ENCODE measurements at regions not wholly inside any gene's neighbourhood (a gene's known extent, or its start where the extent isn't known, plus 50 kb on each side); places are given as distances from the start of the nearest gene placed in this dataset.

DNA sequence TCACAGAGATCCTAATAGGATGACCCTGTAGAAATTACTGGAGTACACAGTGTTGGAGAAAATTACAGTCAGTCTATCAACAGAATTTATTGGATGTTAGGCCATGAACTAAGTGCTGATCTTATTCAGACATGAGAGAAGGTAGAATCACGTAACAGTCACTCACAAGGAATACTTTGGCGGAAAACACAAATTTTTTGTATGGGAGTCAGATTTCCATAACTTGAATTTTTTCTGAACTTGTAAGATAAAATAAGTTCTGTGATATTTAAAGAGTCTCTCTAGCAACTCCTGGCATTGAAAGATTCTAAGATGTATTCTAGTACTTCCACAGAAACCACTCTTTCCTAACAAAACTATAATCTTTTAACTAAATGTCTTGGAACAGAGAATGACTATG, 178.8 kb upstream of the MME start:
- Histone ChIP-seq H3K9me3 (peaks cover 0 to 5% (median 0%) of the 10 kb centered on the region in 8 donors), H3K4me1 (no peaks in the 10 kb centered on the region), H3K36me3 (no peaks in the 10 kb centered on the region), H3K4me3 (no peak overlapping the region), H3K27ac (no peak overlapping the region), H3K27me3 (replicated peaks in 1 of 7) (no peaks in the 10 kb centered on the region)
- intact Hi-C loops (cut with DNase I; ENCODE audit: low total_unique reads), result no loop called here
- 80 to 97% (median 92%) methylated on average over 2 of the region's 2 CpGs for WGBS, 5 donors
- TF ChIP-seq POLR2A (IDR thresholded peaks at IDR 0.05) (no peak), POLR2AphosphoS5 (IDR thresholded peaks at IDR 0.05) (no peak)
- TF ChIP-seq, protein P1, sequence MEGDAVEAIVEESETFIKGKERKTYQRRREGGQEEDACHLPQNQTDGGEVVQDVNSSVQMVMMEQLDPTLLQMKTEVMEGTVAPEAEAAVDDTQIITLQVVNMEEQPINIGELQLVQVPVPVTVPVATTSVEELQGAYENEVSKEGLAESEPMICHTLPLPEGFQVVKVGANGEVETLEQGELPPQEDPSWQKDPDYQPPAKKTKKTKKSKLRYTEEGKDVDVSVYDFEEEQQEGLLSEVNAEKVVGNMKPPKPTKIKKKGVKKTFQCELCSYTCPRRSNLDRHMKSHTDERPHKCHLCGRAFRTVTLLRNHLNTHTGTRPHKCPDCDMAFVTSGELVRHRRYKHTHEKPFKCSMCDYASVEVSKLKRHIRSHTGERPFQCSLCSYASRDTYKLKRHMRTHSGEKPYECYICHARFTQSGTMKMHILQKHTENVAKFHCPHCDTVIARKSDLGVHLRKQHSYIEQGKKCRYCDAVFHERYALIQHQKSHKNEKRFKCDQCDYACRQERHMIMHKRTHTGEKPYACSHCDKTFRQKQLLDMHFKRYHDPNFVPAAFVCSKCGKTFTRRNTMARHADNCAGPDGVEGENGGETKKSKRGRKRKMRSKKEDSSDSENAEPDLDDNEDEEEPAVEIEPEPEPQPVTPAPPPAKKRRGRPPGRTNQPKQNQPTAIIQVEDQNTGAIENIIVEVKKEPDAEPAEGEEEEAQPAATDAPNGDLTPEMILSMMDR (IDR thresholded peaks at IDR 0.05 in 8 of 11, conservative IDR thresholded peaks at IDR 0.05 in 3 of 11), result no peak
- no peak for DNase-seq

DNA sequence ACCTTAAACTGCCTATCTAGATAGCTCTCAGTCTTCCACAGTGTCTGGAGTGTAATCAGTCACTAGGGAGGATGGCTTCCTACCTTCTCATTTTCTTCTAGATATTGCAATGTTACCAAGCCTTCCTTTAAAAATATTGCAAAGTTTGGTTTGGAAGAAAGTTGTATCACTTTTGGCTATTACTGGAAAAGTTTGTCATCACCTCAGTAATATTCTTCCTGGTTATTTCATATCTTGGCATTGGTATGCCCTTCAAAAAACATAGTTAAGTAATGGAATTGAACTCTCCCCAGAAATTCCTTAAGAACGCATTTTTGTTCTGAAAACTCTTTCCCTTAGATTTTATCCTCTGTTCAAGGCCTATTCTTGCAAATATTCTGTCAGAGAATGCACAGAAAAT, 179.3 kb upstream of the MME start:
- Histone ChIP-seq H3K27ac (no peak overlapping the region), H3K36me3 (no peaks in the 10 kb centered on the region), H3K4me1 (no peaks in the 10 kb centered on the region), H3K27me3 (replicated peaks in 1 of 7) (no peaks in the 10 kb centered on the region), H3K4me3 (no peak overlapping the region), H3K9me3 (peaks cover 0 to 5% (median 0%) of the 10 kb centered on the region in 8 donors)
- intact Hi-C loops (cut with DNase I; ENCODE audit: low total_unique reads), result no loop called here
- TF ChIP-seq POLR2A (IDR thresholded peaks at IDR 0.05) (no peak), POLR2AphosphoS5 (IDR thresholded peaks at IDR 0.05) (no peak)
- TF ChIP-seq, protein P1 (IDR thresholded peaks at IDR 0.05 in 8 of 11, conservative IDR thresholded peaks at IDR 0.05 in 3 of 11), result no peak
- 76 to 90% (median 81%) methylated on average over 1 of the region's 1 CpG for WGBS, 5 donors
- DNase-seq, result no peak

DNA sequence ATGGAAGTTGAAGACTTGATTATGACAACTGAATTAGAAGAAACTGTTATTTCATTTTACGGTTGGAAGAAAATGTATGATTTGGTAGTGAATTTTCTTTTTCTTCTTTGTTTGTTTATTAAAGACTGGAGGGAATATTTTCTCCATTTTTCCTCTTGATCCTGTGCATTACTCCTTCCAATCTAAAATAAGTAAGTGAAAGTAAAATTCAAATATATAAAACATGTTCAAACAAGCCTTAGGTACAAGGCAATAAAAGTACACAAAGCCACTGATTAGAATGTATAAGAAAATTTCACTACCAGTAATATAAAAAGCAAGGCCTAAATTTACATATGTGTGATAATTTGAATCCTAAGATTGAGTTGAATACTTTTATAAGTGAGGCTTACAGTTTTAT, 181.2 kb upstream of the MME start:
- H3K4me3 ChIP-seq, result no peak overlapping the region
- H3K36me3 ChIP-seq, result no peaks in the 10 kb centered on the region
- intact Hi-C loops (cut with DNase I; ENCODE audit: low total_unique reads), result no loop called here
- no peak for DNase-seq
- H3K27me3 ChIP-seq (replicated peaks in 1 of 7), result no peaks in the 10 kb centered on the region
- peaks cover 0 to 8% (median 0%) of the 10 kb centered on the region in 8 donors for H3K9me3 ChIP-seq
- 91 to 98% (median 94%) methylated on average over 1 of the region's 1 CpG for WGBS, 5 donors
- H3K4me1 ChIP-seq, result no peaks in the 10 kb centered on the region
- TF ChIP-seq POLR2A (IDR thresholded peaks at IDR 0.05) (no peak), POLR2AphosphoS5 (IDR thresholded peaks at IDR 0.05) (no peak)
- TF ChIP-seq, protein P1 (IDR thresholded peaks at IDR 0.05 in 8 of 11, conservative IDR thresholded peaks at IDR 0.05 in 3 of 11), result no peak
- H3K27ac ChIP-seq, result no peak overlapping the region

DNA sequence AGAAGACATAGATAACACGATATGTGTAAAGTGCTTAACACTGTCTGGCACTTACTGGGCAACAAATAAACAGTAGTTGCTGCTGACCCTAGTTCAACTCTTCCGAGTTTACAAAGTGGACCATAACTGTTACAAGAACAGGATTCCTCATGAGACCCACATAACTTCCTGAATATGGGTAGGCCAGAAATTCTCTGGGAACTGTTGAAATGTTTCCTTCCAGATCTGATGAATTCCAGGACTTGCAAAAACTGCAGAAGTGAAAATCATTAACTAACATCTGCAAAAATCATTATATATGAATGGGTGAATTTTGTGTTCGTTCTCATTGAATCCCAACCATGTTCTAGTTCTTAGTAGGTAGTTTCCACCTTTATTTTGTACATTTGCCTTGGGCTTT, 181.7 kb upstream of the MME start:
- WGBS, 5 donors, result 66 to 81% (median 72%) methylated on average over 3 of the region's 3 CpGs
- Histone ChIP-seq H3K4me1 (no peaks in the 10 kb centered on the region), H3K27ac (no peak overlapping the region), H3K27me3 (replicated peaks in 1 of 7) (no peaks in the 10 kb centered on the region), H3K9me3 (peaks cover 0 to 8% (median 0%) of the 10 kb centered on the region in 8 donors), H3K36me3 (no peaks in the 10 kb centered on the region), H3K4me3 (no peak overlapping the region)
- DNase-seq, result no peak
- TF ChIP-seq, protein P1 (IDR thresholded peaks at IDR 0.05 in 8 of 11, conservative IDR thresholded peaks at IDR 0.05 in 3 of 11), result no peak
- TF ChIP-seq POLR2A (IDR thresholded peaks at IDR 0.05) (no peak), POLR2AphosphoS5 (IDR thresholded peaks at IDR 0.05) (no peak)
- intact Hi-C loops (cut with DNase I; ENCODE audit: low total_unique reads), result no loop called here

All from spleen (tissue), 11 donors.